UCSD-AML1 (cell line): ENCODE measurements at regions not wholly inside any gene's neighbourhood (a gene's known extent, or its start where the extent isn't known, plus 50 kb on each side); places are given as distances from the start of the nearest gene placed in this dataset.
"Not testable (repeated sequence)": the region's sequence is repeated elsewhere in the genome, so short reads cannot be mapped to it uniquely, and the experiment has no call there.

ENCODE experiments used
- DNase-seq: peaks from one replicate; lab custom pipeline; 2025; ENCODE audit not compliant: unreplicated experiment; lab: John Stamatoyannopoulos, UW

DNA sequence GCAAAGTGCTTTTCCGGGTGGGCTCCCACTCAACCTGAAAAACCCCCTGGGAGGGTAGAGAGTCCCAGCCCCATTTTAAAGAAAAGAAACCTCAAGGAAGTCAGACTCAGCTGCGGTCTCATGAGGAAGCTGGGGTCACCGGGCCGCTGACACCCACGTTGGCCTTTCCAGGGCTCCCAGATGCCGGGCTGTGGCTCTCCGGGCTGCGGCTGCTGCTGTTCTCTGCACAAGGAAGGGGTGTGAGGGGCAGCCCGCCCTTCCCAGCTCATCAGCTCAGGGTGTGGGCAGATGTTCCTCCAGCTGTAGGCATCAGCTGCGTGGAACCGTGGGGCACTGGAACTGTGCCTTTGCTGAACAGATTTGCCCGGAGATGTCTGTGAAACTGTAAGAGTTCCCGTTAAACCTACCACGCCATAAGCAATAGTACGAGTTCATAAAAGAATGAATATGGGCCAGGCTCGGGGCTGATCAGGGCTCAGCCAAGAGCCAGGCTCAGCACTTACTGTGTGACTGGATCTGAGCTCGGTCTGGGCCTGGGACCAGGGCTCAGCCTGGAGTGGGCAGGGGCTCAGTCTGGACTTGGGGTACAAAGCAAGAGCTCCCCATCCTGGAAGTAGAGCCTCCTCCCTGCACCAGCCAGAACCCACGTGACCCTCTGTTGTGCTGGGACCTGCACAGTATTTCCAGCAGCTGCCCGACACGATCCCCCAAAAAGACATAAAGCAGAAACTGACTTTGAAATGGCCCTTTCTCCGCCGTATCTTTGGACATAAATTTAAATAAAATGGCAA, 130.2 kb upstream of the PPP1R26 start:
- DNase-seq = no peak

DNA sequence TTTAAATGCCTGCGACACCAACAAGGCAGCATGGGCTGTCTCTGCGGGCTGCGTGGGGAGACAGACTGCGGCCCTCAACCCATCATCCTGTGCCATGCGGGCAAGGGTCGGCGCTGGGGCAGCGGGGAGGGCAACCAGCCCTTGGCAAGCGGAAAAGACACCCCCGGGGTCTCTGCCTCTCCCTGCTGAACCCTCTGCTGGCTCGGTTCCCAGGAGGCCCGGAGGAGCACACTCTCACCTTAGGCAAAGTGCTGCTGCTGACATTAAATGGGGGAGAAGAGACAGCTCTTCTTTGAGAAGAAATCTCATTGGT, 129.6 kb upstream of the PPP1R26 start:
- no peak for DNase-seq

DNA sequence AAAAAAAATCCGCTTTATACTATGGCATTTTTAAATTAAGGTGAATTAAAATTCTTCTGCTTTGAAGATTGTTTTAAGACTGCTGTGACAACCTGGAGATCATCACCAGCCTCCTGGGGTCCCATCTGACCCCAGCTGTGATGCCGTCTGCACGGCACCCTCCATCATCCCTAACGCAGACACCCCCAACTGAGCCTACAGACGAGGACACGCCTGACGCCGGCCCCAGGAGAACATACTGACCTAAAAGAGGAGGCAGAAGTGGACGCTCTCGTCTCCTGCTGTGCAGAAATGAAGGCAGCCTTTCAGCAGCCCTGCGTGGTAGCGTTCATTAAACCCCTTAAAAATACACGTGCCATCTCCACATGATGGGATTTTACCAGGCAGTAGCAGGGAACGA, 125.6 kb upstream of the PPP1R26 start:
- DNase-seq = no peak

DNA sequence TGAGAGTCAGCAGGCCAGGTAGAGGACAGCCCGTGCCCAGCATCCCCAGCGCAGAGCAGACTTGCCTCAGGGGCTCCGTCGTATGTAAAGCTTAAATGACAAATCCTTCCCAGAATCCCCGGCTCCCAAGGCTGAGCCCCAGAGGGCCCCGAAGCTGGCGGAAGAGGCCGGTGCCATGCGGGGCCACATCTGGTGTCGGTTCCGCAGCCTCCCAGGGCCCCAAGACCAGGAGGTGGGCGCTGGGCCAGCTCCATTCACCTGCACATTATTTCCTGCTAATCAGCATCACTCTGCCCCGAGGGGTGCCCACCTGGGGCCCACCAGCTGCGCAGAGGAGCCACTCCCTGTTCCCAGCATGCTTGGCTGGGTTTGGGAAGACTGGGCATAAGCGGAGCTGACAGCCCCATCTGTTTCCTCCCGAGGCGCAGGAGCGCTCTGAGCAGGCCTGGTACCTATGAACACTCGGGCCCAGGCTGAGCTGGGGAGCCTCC, 124.0 kb upstream of the PPP1R26 start:
- no peak for DNase-seq

DNA sequence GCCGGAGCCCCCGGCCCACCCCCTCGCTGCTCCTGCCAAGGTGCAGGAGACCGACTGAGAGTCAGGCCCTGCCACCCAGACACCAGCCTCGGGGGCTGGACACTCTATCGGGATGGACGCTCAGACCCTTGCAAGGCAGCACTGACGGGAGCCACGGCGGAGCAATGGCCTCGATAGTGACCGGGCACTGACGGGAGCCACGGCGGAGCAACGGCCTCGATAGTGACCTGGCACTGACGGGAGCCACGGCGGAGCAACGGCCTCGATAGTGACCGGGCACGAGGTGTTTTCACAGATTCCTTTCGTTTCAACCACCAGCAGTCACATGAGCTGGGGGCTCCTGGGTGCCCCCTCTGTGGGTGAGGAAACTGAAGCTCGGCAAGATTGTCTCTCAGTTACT, 123.6 kb upstream of the PPP1R26 start:
- no peak for DNase-seq

DNA sequence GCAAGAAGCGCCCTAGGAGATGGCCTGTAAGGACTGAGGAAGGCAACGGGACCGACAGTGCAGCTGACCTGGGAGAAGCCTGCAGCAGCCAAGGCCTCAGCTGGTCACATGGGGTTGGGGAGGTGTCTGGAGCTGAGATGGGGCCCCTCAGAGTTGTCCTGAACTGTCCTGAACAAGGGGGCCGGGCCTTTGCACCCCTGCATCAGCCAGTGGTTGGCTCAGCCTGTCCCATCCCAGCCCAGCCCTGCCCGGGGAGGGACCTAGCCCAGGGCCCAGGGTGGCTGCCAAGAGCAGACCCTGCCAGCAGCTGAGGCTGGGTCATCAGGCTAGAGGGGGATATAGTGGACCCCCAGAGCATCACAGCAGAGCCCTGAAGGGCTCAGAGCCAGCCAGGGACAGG, 122.8 kb upstream of the PPP1R26 start:
- no peak for DNase-seq

DNA sequence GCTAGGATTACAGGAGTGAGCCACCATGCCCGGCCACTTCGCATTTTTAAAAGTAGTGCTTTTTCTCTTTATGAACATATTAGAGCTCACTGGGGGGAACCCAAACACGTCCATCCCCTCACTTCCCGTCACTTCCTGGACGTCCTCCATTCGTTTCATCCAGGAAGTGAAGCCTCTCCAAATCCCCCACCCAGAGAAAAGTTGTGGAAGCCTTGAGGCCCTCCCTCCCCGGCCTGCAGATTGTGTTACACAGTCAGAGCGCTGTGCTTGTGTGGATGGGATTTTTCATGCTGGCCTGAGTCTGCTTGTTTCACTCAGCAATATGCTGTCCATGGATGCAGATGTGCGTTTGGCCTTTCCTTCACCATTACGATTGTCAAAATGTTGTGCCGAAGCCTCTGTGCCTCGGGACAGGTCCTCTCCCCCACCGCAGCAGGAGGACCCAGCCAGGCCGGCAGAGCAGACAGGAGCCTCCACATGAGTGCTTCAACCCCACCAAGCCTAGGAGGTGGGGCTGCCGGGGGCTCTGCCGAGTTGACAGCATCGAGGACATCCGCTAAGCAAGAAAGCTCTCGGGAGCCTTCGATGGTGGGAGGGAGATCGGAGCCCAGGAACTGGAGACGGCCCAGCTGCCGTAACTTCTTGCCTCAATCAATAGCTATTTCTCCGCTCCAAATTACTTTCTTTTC, 121.6 kb upstream of the PPP1R26 start:
- no peak for DNase-seq

DNA sequence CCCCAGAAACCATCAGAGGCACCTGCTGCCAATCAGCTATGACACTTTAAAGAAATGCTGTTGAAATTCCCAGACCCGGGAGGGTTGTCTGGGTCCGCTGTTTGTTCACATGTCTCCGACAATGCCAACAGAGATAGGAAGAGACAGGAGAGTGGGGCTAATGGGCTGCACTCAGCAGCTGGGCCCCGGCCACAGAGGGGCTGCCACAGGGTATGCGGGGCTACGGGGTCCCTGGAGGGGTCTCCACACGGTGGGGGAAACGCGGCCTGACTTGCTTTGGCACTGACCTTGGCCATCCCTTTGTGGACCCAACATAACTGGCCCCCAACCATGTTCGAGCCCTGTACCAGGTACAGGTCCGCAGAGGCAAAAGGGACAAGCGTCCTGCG, 121.0 kb upstream of the PPP1R26 start:
- no peak for DNase-seq

DNA sequence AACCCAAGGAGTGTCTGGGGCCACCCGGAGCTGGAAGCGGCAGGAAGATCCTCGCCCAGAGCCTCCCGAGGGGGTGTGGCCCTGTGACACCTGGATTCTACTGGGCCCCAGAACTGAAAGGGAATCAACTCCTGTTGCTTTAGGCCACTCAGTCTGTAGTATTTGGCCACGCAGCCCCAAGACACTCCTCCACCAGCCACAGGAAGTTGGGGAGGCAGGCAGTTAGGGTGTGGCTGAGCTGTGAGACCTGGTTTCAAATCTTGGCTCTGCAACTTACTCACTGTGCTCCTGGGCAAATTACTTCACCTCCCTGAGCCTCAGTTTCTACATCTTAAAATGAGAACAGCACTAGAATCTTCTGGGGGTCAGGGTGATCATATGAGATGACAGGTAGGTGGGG, 119.8 kb upstream of the PPP1R26 start:
- no peak for DNase-seq

DNA sequence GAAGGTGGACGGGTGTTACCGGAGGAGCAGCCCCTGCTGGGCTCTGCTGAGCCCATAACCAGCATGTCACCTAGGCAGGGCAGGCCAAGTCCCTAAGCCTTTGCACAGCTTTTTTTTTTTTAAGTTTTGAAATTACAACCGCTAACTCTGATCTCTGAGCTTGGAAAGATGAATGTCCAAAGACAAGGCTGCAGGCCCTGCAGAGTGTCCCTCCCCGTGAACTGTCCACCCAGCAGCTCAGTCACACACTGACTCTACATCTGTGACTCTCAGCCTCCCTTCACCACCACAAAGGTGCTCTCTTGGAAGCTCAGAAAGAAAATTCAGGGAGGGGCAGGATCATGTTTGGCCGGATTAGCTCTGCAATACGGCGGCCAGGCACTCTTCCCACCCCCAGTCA, 119.0 kb upstream of the PPP1R26 start:
- DNase-seq = no peak

DNA sequence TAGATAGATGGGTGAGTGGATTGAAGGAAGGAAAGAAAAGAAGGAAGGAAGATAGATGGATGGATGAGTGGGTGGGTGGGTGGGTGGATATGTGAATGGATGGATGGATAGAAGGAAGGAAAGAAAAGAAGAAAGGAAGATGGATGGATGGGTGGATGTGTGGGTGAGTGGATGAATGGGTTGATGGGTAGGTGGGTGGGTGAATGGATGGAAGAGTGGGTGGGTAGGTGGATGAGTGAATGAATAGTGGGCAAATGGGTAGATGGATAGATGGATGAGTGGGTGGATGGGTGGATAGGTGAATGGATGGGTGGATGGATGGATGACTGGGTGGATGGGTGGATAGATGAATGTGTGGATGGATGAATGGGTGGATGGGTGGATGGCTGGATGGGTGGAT, 117.9 kb upstream of the PPP1R26 start:
- DNase-seq = not testable (repeated sequence)

DNA sequence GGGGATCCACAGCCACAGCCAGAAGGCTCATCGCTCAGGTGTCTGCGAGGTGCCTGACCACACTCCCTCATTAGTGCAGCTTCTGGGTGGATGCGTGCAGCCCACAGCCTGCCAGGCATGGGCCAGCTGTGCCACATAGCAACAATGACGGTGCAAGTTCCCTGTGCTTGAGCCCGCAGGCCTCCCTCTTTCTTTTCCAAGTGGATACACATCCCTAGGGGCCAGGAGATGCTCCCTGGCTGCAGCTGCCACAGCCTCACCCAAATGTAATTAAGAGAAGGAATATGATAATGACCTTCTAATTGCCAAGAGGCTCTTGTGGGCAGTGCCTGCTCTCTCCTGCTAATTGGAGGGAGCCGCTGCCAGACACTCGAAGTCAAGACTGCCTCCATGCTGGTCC, 116.0 kb upstream of the PPP1R26 start:
- DNase-seq = no peak

DNA sequence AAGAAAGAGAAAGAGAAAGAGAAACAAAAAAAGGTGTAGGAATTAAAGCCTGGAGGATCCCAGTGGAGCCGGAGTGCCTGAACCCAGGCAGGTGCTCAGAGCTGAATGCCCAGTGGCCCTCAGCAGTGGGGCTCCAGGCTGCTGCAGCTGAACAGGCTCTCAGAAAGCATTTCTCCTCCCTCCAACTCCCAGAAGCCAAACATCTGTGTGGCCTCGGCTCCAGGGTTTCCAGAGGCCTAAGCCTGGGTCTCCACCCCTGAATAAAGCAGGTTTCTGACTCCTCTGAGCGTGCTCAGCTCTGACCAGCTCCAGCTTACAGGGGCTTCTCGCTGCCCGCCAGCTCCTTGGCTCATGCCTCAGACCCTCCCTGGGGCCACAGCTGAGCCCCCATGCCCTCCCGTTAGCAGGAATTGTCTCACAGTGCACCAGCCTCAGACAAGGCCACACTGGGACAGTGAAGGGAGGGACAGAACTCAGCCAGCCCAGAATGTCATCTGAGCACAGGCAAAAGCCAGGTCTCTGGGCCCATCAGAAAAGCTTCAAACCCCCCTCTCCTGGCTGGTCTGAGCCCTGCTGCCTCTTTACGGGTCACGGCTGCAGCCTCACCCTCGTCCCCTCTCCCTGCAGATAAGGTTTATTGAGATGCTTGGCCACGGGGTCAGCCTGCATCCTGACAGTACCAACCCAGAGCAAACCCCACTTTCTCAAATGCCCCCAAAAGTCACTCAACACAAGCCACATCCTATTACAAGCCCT, 114.4 kb upstream of the PPP1R26 start:
- DNase-seq = no peak

DNA sequence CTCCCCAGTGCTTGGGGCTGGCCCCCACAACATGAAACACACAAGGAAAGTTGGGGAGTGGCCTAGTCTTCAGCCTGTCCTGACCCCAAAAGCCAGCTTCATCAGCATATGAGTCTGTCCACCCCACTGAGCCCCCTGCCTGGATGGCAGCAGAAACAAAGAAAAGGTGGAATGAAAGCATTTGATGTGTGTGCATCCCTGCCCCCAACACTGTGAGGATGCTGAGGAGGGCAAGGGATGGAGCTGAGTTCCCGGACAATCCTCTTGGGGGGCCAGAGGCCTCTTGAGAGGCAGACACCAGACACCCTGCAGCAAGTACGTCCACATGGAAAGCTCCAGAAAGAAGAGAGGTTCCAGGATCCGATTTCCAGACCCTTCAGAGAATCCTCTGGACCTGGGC, 113.5 kb upstream of the PPP1R26 start:
- no peak for DNase-seq

DNA sequence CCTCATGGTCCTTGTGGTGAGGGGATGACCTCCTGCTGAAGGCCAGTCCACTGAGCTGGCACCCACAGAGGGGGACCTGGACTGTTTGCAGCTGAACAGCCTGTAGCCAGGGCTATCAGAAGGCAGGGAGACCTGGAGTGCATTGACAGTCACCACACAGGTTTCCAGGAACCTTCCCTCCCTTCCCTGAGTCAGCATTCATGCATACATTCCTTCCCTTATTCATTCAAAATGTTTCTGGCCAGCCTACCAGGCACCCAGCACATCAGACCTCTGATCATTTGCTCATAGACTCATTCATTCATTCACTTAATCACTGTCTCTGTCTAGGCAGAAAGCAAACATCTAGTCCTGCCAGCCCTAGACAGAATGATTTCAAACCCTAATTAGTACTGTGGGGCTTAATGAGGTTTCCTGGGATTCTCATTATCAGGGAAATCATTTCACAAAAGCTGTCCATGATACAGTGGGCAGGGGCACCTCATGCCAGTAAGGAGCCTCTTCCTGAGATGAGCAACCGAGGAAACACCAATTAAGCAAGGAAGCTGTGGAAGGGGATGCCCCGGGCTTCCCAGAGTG, 110.1 kb upstream of the PPP1R26 start:
- DNase-seq = no peak

DNA sequence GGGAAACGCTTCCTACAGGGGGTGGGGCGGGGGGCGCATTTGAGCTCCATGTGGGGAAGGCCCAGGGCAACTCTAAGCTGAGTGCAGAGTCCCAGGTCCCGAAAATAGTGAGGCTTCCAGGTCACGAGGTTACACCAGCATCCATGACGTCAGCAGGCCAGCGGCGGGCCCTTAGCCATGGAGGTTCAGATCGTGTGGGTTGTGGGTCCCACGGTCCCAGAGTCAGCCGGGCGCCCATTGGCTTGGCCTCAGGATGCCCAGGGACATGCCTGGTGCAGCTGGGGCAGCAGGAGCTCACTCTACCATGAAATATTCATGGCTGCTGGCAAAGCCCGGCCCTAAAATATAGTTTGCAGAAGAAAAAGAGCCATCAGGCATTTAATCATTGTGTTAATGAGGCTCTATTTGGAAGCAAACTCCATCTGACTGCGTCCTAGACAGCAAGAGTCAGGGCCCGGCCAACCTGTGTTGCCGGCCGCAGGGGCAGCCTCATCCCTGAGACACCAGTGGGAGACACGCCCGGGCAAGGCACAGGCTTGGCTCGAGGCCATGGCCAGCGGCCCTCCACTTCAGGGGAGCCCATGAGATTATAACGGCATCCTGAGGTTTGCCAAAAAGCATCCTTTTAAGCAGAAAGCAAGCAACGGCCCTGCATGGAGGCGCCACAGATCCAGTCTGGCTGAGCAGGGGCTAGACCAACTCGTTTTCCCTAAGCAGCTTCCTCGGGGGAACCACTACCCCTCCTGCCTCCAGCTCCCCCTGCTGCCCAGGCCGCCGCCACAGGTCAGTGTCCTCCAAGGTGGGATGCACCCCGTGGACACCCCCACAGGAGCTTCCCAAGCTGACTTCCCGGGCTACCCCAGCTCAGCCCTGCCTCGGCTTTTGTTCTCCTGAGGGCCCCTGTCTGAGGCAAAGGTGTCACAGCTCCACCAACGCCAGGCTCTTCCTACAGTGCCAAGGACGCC, 108.9 kb upstream of the PPP1R26 start:
- DNase-seq = no peak

DNA sequence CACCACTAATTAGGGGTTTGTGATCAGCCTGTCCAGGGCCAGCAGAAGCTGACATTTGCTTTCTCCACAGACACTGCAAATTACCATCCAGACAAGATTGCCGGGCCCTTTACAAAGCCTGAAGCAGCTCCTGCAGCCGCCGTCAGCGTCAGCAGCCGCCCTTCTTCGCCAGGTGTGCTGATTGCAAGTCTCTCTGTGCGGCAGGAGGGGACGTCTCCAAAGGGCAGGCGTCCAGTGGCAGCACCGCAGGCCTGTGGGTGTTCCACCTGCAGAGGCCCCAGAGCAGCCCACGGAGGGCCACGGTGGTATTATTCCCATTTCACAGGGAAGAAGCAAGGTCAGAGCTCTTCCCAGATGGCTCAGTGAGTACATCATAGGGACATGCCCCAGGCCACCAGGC, 108.0 kb upstream of the PPP1R26 start:
- no peak for DNase-seq

DNA sequence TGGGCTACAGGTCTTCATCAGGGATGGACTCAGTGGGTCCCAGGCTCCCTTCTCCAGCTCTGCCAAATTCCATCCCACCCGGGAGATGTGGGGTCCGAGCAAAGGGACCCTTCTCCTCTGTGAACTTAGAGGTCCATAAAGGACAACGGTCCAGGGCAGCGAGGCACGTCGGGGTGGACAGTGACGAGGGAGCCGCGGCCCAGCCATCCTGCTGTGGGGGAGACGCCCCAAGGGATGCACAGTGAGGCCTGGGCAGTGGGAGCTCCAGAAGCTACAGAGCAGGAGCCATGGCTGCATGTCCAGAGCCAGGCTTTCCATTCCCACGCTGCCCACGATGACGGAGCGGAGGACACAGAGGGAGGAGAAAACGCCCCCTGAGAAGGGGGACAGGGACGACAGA, 107.5 kb upstream of the PPP1R26 start:
- DNase-seq = no peak

DNA sequence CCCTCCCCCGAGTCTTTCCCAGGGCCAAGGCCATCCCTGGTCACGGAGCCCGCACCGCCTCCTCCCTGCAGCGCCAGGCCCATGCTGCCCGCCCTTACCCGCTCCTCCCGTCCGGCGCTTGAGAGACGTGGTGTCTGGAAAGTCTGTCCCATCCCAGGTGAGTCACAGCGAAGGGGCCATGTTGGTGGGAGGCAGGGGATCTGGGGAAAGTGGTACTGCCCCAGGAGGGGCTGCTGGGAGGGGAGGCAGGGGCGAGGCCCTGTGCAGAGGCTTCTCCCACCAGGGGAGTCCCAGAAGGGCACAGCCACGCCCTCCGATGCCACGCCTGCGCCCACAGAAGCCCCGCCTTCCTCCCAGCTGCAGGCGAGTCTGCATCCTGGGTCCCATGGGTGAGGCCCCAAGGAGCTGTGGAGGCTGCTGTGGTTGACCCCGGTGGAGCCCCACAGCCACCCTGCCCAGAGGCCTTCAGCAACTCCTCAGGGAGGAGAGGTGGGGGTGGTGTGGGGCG, 107.0 kb upstream of the PPP1R26 start:
- no peak for DNase-seq

DNA sequence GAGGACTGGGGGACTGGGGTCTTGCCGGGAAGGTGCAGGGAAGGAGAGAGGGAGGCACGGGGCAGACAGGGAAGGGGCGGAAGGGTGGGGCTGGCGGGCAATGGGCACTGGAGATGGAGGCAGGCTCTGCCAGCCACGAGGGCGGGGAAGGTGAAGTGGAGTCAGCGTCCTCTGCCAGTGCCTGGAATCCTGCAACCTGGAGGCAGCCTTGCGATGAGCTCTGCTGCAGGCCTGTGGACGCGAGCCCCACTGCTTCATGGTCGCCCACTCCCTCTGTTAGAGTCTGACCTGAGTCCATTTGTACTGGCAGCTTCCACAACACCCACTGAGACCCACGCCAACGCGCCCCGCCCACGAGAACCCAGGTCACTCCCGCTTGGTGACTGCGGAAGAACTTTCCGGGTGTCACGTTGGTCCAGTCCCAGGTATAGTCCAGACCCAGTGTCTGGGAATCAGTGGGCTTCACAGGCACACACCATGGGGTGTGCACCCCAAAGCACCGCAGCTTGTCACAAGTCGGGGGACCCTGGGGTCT, 106.4 kb upstream of the PPP1R26 start:
- no peak for DNase-seq
